ENCODE measurements at regions not wholly inside any gene's neighbourhood (a gene's known extent, or its start where the extent isn't known, plus 50 kb on each side); places are given as distances from the start of the nearest gene placed in this dataset.
A peak's percentile ranks its signal among the peaks of the same experiment; 100 is the strongest.

- H3K9me3 ChIP-seq = no peaks in the 10 kb centered on the region
- TF ChIP-seq POLR2A (IDR thresholded peaks at IDR 0.05) = no peak
- no peak for TF ChIP-seq CTCF (IDR thresholded peaks at IDR 0.05)
- no peaks in the 10 kb centered on the region for H3K27me3 ChIP-seq
- H3K27ac ChIP-seq = no peak overlapping the region
- no peaks in the 10 kb centered on the region for H3K36me3 ChIP-seq
- no peaks in the 10 kb centered on the region for H3K4me1 ChIP-seq
- DNase-seq = no peak
- H3K4me3 ChIP-seq = no peak overlapping the region
- intact Hi-C loops (cut with DNase I; ENCODE audit: low total_unique reads) = no loop called here
These were observed 223.4 kb downstream of the ZNF608 start for GRCh38 chr5:124522992-124523391.

- DNase-seq = no peak
- Histone ChIP-seq H3K36me3 (no peaks in the 10 kb centered on the region), H3K27ac (no peak overlapping the region), H3K4me3 (no peak overlapping the region), H3K9me3 (no peaks in the 10 kb centered on the region), H3K27me3 (no peaks in the 10 kb centered on the region), H3K4me1 (no peaks in the 10 kb centered on the region)
- TF ChIP-seq POLR2A (IDR thresholded peaks at IDR 0.05) (no peak), CTCF (IDR thresholded peaks at IDR 0.05) (no peak)
- intact Hi-C loops (cut with DNase I; ENCODE audit: low total_unique reads) = no loop called here
These were observed 224.8 kb downstream of the ZNF608 start for GRCh38 chr5:124521461-124522230.

GRCh38 chr5:124519396-124519795, 227.0 kb downstream of the ZNF608 start:
- Histone ChIP-seq H3K4me3 (no peak overlapping the region), H3K36me3 (no peaks in the 10 kb centered on the region), H3K4me1 (peaks cover 0 to 4% of the 10 kb centered on the region in 2 donors), H3K27ac (peak overlapping the region in 1 of 2 donors; percentile 20), H3K9me3 (no peaks in the 10 kb centered on the region), H3K27me3 (no peaks in the 10 kb centered on the region)
- TF ChIP-seq CTCF (IDR thresholded peaks at IDR 0.05) (no peak), POLR2A (IDR thresholded peaks at IDR 0.05) (no peak)
- intact Hi-C loops (cut with DNase I; ENCODE audit: low total_unique reads) = no loop called here
- peak; percentile 26 to 63 for DNase-seq

- Histone ChIP-seq H3K36me3 (no peaks in the 10 kb centered on the region), H3K27me3 (no peaks in the 10 kb centered on the region), H3K4me3 (no peak overlapping the region), H3K27ac (no peak overlapping the region), H3K4me1 (peaks cover 0 to 4% of the 10 kb centered on the region in 2 donors), H3K9me3 (no peaks in the 10 kb centered on the region)
- intact Hi-C loops (cut with DNase I; ENCODE audit: low total_unique reads) = no loop called here
- TF ChIP-seq POLR2A (IDR thresholded peaks at IDR 0.05) (no peak), CTCF (IDR thresholded peaks at IDR 0.05) (no peak)
- no peak for DNase-seq
These were observed 229.9 kb downstream of the ZNF608 start for GRCh38 chr5:124516567-124516966.

- Histone ChIP-seq H3K27me3 (no peaks in the 10 kb centered on the region), H3K4me1 (peaks cover 0 to 4% of the 10 kb centered on the region in 2 donors), H3K36me3 (no peaks in the 10 kb centered on the region), H3K4me3 (no peak overlapping the region), H3K27ac (no peak overlapping the region), H3K9me3 (no peaks in the 10 kb centered on the region)
- intact Hi-C loops (cut with DNase I; ENCODE audit: low total_unique reads) = no loop called here
- no peak for DNase-seq
- TF ChIP-seq CTCF (IDR thresholded peaks at IDR 0.05) (no peak), POLR2A (IDR thresholded peaks at IDR 0.05) (no peak)
These were observed 230.8 kb downstream of the ZNF608 start for GRCh38 chr5:124515497-124516245.

All from uterus (tissue), 3 donors.